ENCODE measurements at regions not wholly inside any gene's neighbourhood (a gene's known extent, or its start where the extent isn't known, plus 50 kb on each side); places are given as distances from the start of the nearest gene placed in this dataset.
"Not testable (repeated sequence)": the region's sequence is repeated elsewhere in the genome, so short reads cannot be mapped to it uniquely, and the experiment has no call there.

DNA sequence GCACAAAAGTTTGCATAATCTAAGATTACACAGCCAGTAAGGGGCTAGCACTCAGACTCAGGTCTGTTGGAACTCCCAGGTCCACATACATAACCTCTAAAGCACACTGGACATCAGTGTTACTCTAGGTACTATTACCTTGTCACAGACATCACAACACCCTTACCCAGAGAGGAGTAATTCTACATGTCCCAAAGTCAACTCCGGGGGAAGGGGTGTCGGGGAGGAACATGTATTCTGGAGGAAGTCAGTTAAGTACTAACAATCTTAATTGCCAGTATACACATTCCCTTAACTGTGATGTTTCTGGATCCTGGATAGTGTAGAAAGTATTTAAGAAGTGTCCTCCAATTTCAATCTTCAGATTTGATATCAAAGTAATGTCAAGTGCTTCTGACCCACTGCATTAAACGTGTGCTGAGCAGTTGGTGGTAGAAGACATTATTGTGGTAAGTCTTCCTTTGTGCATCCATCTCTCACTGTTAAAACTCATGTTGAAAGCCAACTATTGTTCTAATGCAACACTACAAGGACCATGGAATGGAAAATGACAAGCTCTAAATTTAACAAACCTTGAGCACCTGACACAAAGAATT lies 155.4 kb downstream of the CRPPA start:
- no peak for DNase-seq

DNA sequence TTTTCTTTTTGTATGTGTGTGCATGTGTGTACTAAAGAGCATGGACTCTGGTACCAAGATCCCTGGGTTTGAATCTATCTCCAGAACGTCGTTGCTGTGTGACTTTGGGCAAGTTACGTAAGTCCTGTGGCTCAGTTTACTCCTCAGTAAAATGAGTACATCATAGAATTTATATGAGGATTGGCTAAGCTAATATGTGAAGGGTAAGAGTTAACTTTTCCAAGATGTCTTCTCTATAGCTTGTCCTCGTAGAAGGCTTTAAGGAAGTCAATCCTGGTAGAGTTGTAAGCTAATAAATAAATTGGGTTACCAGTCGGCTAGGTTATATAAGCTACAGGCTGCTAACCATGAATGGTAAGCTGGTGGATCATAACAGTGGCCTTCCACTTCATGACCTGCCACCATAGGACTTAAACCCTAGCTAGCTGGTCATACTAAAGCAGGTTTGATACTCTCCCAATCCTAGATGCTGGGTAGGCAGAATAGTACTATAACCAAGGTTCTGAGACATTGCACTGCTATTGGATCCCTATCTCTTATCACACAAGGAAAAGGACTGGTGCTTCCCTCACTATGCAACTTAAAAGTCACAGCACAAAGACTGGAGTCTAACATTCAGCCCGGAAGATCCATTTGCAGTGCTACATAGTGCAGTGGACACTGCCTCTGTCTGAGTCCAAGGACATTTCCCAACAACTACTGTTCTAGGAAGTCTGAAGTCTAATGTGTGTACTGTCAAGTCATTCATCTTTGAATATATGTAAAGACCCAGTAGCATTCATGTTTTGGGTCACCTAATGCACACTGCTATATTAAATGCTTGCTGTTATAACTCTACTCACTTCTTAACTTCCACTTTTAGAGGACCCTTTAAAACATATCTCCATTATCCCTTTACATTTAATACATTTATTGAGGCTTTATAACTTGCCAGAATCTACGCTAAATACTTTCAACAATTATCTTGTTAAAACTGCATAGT lies 156.2 kb downstream of the CRPPA start:
- DNase-seq = no peak

DNA sequence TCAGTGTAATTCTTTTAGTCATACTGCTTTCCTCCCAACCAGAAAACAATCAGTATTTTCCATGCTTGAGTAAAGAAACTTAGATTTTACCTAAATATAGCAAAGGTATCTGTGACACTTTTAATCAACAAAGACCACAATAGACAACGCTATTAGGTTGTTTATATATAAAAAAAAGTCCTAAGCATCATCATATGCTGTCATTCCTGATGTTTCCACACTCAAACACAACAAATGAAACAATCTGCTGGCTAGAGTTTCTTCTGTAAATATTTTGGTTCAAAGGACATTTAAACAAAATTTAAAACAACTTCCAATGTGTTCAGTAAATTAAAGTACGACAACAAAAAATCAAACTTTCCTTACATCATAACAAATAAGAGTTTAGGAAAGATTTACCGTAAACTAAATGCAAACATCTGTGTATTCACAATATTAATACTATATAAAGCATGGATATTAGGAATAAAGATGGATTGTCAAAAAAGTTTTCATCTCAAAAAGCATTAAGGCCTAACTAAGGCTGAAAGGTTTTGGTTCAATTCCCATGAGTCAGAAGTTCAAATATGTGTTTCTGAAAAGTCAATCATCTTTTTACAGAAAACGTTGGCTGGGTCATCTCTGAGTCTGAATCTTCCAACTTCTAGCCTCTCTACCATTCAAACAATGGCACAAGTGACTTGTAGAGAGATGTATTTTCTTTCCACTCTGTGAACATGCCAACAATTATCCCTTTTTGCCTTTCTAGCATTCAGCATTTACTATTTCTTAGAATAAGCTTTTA lies 157.1 kb downstream of the CRPPA start:
- DNase-seq = no peak

DNA sequence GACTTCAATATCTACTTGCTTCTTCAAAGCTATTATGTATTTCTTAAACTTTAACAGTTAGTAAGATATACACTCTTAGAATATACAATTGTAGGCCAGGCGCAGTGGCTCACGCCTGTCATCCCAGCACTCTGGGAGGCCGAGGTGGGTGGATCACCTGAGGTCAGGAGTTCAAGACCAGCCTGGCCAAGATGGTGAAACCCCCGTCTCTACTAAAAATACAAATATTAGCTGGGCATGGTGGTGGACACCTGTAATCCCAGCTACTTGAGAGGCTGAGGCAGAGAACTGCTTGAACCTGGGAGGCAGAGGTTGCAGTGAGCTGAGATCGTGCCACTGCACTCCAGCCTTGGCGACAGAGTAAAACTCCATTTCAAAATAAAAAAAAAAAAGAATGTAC lies 158.0 kb downstream of the CRPPA start:
- not testable (repeated sequence) for DNase-seq

DNA sequence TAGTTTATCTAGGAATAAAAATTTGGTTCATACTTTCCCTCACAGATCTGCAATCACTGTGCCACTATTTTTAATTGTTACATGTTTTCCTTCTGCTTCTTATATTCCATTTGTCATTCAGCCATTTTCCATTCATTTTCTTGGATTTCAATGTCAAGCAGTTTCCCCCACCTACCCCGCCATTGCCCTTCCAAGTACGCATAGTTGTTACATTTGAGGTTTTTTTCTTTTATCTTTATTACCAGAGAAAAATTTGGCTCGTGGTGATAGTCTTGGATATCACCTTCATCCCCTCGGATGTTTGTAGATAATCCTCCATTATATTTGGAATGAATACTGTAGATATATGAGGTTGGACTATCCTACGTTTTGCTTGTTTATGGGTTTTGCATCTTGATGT lies 159.7 kb downstream of the CRPPA start:
- DNase-seq = no peak

DNA sequence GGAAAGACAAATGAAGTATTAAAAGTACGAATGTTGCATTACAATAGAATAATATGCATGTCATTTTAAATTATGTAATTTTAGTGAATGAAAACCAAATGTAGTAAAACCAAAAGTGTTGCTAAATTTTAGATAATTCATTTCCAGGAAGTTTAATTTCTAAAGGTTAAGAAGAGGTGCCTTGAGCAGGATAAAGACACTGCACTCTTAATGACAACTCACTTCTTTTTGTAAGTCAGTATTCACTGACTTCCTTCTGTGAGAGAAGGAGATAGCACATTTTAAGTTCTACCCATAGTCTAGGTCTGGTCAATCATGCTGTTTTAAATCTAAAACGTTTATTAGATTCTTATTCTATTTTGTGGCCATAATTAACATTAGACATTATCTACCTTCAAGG lies 160.2 kb downstream of the CRPPA start:
- no peak for DNase-seq

DNA sequence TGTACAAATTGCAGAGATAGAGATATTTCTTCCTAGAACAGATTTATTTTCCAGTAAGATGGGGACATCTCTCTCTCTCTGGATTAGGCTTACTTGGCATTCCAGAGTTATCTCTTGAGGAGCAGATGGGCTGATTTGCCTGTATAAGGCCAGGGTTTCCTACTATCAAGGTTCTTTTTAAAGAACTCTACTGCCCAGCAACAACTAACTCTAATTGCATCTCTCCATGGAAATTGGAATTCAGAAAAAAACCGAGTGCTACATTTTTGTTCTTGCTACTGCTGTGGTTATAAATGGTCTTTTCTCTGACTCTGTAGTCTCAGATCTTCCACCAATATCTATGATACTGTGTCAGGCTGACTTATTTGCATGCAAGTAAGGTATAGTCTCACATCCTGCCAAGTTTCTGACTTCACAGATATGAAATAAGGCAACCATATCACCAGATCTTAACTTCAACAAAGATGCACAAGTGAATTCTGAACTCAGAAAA lies 161.1 kb downstream of the CRPPA start:
- no peak for DNase-seq

DNA sequence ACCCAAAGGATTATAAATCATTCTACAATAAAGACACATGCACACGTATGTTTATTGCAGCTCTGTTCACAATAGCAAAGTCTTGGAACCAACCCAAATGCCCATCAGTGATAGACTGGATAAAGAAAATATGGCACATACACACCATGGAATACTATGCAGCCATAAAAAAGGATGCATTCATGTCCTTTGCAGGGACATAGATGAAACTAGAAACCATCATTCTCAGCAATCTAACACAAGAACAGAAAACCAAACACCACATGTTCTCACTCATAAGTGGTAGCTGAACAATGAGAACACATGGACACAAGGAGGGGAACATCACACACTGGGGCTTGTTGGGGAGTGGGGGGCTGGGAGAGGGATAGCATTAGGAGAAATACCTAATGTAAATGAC lies 164.9 kb downstream of the CRPPA start:
- not testable (repeated sequence) for DNase-seq

DNA sequence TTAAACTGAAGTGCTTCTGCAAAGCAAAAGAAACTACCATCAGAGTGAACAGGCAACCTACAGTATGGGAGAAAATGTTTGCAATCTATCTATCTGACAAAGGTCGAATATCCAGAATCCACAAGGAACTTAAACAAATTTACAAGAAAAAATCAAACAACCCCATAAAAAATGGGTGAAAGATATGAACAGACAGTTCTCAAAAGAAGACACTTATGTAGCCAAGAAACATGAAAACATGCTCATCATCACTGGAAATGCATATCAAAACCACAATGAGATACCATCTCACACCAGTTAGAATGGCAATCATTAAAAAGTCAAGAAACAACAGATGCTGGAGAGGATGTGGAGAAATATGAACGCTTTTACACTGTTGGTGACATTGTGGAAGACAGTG lies 165.4 kb downstream of the CRPPA start:
- not testable (repeated sequence) for DNase-seq

DNA sequence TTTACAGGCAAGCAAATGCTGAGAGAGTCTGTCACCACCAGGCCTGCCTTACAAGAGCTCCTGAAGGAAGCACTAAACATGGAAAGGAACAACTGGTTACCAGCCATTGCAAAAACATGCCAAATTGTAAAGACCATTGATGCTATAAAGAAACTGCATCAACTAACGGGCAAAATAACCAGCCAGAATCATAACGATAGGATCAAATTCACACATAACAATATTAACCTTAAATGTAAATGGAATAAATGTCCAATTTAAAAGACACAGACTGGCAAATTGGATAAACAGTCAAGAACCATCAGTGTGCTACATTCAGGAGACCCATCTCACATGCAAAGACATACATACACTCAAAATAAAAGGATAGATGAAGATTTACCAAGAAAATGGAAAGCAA lies 170.7 kb downstream of the CRPPA start:
- not testable (repeated sequence) for DNase-seq

DNA sequence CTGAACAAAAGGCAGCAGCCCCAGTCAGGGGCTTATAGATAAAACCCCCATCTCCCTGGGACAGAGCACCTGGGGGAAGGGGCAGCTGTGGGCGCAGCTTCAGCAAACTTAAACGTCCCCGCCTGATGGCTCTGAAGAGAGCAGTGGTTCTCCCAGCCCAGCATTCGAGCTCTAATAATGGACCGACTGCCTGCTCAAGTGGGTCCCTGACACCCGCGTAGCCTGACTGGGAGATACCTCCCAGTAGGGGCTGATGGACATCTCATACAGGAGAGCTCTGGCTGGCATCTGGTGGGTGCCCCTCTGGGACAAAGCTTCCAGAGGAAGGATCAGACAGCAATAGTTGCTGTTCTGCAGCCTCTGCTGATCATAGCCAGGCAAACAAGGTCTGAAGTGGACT lies 172.1 kb downstream of the CRPPA start:
- DNase-seq = not testable (repeated sequence)

DNA sequence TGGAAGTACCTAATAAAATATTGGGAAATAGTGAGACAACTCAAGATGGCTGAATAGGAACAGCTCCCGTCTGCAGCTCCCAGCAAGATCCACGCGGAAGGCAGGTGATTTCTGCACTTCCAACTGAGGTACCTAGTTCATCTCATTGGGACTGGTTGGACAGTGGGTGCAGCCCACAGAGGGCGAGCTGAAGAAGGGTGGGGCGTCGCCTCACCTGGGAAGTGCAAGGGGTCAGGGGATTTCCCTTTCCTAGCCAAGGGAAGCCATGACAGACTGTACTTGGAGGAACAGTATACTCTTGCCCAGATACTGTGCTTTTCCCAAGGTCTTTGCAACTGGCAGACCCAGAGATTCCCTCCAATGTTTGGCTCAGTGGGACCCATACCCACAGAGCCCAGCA lies 172.8 kb downstream of the CRPPA start:
- not testable (repeated sequence) for DNase-seq

DNA sequence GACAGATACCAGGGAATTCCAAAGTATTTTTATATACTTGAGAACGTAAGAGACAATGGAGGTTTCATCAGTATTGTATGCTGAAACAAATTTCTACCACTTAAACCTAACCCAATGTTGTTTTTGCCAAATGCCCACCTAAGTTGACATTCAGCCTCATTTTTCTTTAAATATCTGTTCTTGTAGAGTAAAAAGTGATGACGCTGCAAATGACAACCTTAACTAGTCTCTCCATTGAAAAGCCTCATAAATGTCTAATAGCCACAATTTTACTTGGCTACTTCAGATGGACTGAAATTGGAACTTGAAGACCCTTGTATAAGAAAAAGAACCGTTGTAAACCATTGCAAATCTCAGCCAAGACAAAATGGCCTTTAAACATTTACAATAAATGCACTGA lies 176.9 kb downstream of the CRPPA start:
- DNase-seq = no peak

DNA sequence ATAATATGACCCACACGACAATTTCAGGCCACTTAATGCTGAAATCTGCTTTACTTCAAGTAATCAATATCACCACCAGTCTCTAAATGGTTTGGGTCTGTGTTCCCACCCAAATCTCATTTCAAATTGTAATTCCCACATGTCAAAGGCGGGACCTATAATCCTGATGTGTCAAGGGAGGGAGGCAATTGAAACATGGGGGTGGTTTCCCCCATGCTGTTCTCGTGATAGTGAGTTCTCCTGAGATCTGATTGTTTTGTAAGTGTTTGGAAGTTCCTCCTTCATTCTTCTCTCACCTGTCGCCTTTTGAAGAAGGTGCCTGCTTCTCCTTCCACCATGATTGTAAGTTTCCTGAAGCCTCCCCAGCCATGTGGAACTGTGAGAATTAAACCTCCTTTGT lies 178.4 kb downstream of the CRPPA start:
- DNase-seq = no peak

DNA sequence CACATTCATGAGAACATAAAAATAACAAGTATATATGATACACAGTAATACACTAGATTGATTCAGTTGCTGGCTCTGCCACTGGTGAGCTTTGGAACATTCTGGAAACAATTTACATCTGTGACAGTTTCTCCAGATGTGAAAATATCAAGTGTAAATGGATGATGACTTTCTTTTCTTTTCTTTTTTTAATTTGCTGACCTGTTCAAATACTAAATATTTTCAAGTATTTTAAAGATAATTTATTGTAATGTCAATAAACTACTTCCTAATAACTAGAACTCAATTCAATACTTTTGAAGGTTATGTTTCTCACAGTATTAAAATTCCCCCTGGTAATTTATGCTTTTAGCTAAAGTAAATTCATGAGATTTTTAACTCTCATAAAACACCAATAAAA lies 180.3 kb downstream of the CRPPA start:
- no peak for DNase-seq

DNA sequence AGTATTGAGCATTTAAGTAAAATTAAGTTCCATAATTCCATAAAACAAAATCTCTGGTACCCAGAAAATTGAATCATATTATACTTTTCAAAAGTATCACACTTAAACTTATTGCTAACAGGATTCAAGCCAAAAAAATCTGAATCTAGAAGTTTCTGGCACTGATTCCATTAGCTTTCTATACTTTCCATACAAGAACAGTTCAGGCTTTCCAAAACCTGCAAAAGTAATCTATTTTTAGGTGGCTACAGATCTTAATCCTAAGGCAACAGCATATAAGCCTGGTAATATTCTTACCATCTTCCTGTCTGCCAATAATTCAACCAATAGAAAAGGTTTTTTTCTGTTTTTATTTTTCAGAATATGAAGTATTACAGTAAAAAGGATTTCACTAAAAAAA lies 185.0 kb downstream of the CRPPA start:
- DNase-seq = no peak

DNA sequence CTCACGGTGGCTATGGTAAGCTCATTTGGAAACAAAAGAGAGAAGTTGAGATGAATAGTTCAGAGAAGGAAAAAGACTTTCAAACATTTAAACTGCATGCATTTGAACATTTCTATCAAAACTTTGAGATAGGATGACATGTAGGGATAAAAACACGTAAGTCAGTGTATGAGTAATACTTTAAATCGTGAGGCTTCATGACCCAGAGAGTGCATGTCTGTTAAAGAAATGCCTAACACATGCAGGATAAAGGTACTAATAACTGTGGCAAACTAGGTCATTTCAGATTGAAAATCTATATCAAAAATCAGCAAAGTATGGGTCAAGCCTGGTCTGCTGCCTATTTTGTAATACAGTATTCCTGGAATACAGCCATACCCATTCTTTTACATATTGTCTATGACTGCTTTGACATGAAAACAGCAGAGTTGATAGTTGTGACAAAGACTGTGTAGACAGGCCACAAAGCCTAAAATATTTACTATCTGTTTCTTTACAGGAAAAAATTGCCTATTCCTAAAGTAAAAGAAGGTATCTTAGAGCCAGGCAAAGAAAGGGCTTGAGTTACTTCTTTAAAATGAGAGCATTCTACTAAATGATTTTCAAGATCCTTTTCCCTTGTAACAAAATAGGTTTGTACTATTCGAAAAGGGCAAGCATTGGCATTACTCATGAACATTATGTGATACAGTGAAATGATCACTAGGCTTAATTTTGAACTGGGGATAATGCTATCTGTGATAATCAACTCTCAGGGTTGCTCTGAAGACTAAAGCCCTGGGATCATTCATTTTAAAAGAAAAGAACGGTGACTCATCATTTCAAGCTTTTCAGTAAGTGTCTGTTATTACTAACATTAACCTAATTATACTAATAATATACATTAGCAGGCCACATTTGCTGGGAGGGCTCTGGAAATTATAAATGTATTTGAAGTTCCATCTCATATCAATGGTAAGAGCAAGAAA lies 185.9 kb downstream of the CRPPA start:
- no peak for DNase-seq

DNA sequence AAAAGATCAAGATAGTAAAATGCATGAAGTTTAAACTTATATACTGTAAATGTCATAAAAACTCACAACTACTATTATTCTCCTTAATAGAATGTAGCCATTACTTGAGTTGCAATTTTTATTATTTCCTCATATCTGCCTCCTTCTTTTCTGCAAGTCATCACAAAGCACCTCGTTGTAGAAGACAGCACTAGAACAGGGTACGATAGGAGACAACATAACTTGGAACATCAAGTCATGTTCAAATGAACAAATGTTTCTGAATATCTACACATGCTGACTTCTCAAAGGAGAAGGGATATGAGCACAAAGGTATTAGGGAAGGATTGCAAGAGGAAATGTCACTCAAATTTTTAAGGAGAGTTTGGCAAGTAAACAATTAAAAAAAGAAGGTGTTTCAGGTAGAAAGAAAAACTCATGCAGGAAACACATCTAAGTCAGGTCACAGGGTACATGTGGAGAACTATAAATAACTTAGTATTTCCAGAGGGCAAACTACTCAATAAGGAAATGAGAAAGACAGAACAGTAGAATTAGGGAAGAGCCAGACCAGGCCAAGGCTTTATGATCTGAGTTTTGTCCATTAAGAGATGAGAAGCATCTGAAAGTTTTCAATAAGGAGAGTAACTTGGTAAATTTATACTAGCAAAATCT lies 186.7 kb downstream of the CRPPA start:
- DNase-seq = no peak

DNA sequence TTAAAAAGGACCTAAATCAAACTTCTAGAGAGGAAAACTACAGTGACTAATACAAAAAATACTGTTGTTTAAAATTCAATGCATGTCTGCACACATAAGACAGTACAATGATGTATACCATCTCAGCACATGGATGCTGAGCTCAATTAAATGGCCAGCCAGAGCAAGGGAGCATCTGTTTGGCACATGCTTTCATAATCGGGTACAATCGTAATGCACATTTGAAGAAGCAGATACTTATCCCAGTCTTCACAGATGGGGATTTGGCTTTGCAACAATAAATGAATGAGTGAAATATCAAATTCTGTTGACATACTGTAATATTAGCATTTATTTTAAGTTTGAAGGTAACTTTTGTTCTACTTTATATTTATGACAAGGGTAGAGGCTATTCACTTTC lies 187.8 kb downstream of the CRPPA start:
- DNase-seq = no peak

DNA sequence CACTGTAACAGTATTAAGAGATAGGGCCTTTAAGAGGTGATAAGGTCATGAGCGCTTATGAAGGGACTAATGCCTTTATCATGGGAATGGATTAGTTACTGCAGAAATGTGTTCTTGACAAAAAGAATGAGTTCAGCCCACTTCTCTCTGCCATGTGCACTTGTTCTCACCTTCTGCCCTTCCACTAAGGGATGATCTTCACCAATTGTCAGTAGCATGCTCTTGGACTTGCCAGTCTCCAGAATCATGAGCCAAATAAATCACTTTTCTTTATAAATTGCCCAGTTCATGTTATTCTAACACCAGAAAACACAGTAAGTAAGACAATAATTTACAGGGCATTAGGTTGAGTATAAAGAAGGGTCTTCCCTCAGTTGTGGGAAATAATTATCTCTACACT lies 189.1 kb downstream of the CRPPA start:
- DNase-seq = no peak

DNA sequence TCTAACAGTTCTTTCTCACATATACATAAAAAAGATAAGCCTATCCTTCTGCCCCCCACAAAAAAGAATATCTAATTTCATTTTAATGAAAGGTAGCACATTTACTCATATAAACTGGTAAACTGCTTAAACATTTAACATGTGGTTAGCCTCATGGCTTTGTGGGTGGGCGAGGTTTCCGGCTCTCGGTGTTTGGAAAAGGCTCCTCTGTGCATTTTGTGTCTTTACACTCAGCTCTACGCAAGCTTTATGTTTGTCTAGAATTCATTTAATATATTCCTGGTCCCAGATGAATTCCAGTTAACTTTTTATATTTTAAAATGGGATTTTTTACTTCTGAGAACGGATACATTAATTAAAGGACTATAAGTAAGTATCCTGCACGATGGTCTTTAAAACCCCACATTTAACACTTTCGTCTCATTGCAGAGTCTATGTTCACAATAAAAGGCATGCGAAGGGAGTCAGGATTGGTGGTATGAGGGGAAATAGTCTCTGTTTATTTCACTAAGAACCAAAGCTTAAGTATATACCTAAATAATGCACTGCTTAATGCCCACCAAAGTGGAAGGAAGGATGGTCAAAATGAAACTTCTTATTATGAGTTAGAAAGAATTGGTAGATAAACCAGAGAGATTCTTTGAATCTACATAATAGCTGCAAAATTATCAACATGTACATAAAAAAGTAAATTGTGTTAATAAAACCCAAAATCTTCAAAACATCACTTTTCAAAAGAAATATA lies 197.2 kb downstream of the CRPPA start:
- DNase-seq = no peak

Data from NCI-H1092 treated with DMSO at 0.1 percent for 48 hours (cell line).